AG09319 (cell line): ENCODE measurements at regions not wholly inside any gene's neighbourhood (a gene's known extent, or its start where the extent isn't known, plus 50 kb on each side); places are given as distances from the start of the nearest gene placed in this dataset.

Experiments used
- DNase-seq: peaks from one replicate; pipeline ENCODE4 v3.0.0-alpha.2; 2010; ENCODE audit warnings: low read depth; ENCODE audit errors: extremely low read depth
- TF ChIP-seq, protein P1 (sequence below): IDR thresholded peaks from 2 replicates; pipeline ENCODE4 v1.5.1; 2011; ENCODE audit warnings: low read depth, mild to moderate bottlenecking, inconsistent platforms, low read length, moderate library complexity

DNA sequence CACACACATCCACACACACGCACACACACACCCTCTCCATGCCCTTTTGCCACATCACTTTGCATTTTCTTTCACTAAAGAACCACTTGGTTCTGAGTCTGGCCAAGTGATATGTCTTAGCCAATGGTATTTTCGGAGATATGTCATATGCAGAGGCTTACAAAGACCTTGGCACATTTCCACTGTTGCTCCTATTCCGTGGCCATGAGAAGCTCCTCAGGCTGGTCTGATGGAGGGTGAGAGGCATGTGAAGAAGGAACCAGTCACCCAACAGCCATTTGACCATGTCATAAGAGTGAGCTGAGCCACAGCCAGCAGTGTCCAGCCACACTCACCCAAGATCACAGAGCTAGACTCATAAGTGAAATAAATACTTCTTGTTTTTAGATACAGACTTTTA, 212.6 kb upstream of the NAV2 start:
- TF ChIP-seq, protein P1, sequence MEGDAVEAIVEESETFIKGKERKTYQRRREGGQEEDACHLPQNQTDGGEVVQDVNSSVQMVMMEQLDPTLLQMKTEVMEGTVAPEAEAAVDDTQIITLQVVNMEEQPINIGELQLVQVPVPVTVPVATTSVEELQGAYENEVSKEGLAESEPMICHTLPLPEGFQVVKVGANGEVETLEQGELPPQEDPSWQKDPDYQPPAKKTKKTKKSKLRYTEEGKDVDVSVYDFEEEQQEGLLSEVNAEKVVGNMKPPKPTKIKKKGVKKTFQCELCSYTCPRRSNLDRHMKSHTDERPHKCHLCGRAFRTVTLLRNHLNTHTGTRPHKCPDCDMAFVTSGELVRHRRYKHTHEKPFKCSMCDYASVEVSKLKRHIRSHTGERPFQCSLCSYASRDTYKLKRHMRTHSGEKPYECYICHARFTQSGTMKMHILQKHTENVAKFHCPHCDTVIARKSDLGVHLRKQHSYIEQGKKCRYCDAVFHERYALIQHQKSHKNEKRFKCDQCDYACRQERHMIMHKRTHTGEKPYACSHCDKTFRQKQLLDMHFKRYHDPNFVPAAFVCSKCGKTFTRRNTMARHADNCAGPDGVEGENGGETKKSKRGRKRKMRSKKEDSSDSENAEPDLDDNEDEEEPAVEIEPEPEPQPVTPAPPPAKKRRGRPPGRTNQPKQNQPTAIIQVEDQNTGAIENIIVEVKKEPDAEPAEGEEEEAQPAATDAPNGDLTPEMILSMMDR: no peak
- DNase-seq: peak; percentile 15

DNA sequence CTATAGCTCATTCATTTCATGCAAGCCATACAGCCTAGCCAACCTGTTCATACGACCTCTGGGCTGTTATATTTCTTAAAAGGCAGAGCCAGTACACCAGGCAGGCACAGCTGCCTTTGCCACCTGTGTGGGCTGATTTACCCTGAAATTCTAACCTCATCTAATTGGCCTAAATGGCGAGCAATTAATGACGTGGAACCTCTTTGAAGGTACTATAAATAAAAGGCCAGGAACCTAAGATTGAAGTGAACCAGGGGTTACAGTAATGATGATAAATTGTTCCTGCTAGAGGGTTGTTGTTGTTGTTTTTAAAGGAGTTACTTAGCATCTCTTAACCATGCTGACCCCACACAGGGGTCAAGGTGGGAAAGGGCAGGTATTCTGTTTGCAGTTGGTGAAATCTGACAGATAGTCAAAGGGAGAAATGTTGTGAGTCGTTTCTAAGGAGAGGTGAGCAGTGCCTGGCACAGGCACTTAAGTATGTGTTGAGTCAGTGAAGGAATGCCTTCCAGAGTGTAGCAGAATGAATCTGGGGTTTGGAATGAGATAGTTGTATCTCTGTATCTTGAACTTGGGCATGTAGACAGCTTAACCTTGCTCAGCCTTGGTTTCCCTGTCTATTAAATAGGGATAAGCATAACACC, 213.5 kb upstream of the NAV2 start:
- peak; percentile 2 for DNase-seq
- TF ChIP-seq, protein P1: no peak

DNA sequence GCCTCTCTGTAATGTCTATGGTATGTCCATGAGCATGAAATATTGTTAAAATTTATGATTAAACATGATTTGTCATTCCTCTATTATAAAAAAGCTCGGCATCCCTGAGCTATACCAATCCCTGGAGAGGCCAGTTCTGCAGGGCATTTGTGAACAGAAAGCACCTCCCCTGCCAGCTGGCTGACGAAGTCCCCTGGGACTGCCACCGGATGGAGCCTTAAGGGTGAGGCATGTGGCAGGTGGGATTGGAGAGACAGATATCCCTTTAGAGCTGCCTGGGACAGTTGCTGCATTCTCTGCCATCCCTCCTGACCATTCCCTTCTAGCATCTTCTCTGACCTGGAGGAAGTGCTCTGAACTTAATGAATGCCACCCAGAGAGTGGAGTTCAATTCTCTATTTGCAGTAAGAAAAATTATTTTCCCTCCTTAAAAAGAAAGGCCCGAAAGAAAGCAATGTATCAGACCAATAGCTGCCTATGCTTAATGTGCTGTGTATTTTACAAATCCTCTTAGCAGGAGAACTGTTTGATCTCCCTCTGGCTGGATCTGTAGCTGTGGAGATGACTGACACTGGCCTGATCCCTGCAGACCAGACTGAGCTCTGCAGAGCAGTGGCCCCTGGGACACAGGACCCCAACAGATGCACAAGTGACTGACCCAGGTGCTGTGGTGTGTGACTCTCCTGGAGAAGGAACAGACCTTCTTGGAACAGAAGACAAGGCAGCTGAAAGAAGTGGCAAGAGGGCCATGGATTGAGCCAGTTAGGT, 219.0 kb upstream of the NAV2 start:
- DNase-seq: no peak
- TF ChIP-seq, protein P1: no peak

DNA sequence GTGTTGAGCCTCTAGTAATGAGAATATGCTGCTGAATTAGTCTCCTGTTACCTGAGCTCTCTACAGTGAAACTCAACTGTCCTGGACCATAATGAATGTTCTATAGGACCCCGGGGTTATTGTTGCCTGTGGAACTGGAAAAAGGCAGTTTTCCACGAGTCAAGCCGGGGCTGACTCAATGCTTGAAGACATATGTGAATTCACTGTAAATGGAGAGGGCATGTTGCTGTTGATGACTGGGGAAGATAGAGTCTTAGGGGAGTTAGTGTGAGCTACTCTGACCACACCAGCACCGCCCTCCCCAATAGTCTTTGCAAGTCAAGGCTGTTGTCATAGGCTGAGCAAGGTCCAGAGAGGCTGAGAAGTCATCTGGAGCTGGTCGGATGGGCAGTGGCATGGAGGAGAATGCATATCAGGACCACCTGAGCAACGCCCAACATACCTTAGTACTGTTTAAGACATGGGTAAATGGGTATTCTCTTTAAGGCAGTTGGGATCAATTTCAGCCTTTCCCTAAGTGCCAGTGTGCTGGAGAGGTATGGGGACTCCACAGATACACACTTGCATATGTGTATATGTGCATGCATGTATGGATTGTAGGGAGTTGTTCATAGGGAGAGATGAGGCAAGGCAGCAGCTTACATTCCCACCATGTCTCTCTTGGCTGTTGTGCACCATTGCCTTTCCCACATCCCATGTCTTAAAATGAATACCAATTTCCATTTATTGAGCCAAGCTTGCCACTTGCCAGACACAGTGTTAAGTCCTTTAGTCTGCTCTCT, 230.1 kb upstream of the NAV2 start:
- DNase-seq: no peak
- TF ChIP-seq, protein P1: no peak

DNA sequence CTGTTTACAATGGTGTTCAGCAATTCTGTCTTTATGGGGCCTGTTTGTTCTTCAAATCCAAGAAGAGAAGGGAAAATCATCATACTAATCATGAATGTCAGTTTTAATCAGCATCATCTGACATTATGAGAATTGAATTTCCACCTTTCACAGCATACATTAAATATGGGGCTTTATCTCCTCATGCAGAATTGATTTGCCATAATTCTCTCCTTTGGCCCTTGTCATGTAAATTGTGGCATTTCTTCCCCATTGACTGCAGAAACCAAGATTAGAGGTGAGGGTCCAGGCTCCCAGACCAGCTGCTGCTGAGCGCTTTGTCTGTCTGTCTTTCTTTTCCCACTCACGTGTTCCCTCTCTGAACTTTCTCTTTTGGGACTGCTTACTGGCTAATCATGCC, 232.1 kb upstream of the NAV2 start:
- TF ChIP-seq, protein P1: no peak
- DNase-seq: no peak

DNA sequence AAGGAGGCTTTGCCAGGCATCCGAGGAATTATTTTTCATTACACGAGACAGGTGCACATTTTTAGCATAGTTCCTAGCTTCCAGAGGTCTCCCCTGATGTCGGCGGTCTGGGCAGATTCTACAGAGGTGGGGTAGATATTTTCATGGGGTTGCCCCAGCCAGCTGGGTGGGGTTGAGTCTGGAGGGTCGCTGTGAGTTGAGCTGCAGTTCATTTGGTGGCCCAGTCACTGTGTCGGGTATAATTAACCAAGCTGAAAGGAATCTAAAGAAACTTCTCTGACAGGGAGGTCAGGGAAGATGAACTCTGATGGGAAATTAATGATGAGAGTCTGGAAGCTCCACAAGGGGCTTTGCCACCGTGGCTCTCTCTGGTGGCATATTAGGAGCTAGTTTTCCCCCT, 233.7 kb upstream of the NAV2 start:
- TF ChIP-seq, protein P1: no peak
- DNase-seq: no peak
